ENCODE measurements at regions not wholly inside any gene's neighbourhood (a gene's known extent, or its start where the extent isn't known, plus 50 kb on each side); places are given as distances from the start of the nearest gene placed in this dataset.

- no peak for TF ChIP-seq CTCF (IDR thresholded peaks at IDR 0.05; ENCODE audit: low read depth, low read length, missing input control)
- no peak for TF ChIP-seq FOXA1 (IDR thresholded peaks at IDR 0.05)
- TF ChIP-seq FOXA2 (IDR thresholded peaks at IDR 0.05): no peak
- no peak for TF ChIP-seq JUND (IDR thresholded peaks at IDR 0.05)
- TF ChIP-seq ZBTB33 (IDR thresholded peaks at IDR 0.05): no peak
- TF ChIP-seq EGR1 (IDR thresholded peaks at IDR 0.05; ENCODE audit: low read depth in 2 of 2): no peak
- Histone ChIP-seq H3K9ac (ENCODE audit: low read depth in 1 of 2, low read length in 2 of 2) (no peak overlapping the region), H3K4me1 (ENCODE audit: control insufficient read depth in 4 of 4, insufficient read depth in 4 of 4, low read length in 3 of 4) (no peaks in the 10 kb centered on the region), H3K9me3 (ENCODE audit: control insufficient read depth in 4 of 4, low read length in 3 of 4) (no peaks in the 10 kb centered on the region), H3K4me3 (ENCODE audit: low read depth in 1 of 3, low read length in 3 of 3) (no peak overlapping the region), H3K27ac (ENCODE audit: low read depth in 1 of 2, low read length in 2 of 2) (no peak overlapping the region), H3K27me3 (ENCODE audit: control insufficient read depth in 4 of 4, insufficient read depth in 4 of 4, low read length in 3 of 4) (no peaks in the 10 kb centered on the region), H3K36me3 (ENCODE audit: control insufficient read depth in 4 of 4, insufficient read depth in 3 of 4, low read depth in 1 of 4, low read length in 3 of 4) (no peaks in the 10 kb centered on the region)
- 44% methylated on average over 10 of the region's 10 CpGs for WGBS
- no peak for DNase-seq (ENCODE audit: low spot score)
Measured at GRCh38 chrX:139224953-139225665, 305.4 kb upstream of the F9 start.

- H3K4me3 ChIP-seq (ENCODE audit: low read depth in 1 of 3, low read length in 3 of 3): no peak overlapping the region
- no peaks in the 10 kb centered on the region for H3K9me3 ChIP-seq (ENCODE audit: control insufficient read depth in 4 of 4, low read length in 3 of 4)
- H3K36me3 ChIP-seq (ENCODE audit: control insufficient read depth in 4 of 4, insufficient read depth in 3 of 4, low read depth in 1 of 4, low read length in 3 of 4): no peaks in the 10 kb centered on the region
- 94% methylated on average over 9 of the region's 9 CpGs for whole genome bisulfite sequencing
- TF ChIP-seq TAF1 (conservative IDR thresholded peaks at IDR 0.05): no peak
- TF ChIP-seq NR2F2 (IDR thresholded peaks at IDR 0.05): no peak
- TF ChIP-seq FOXA2 (IDR thresholded peaks at IDR 0.05): no peak
- TF ChIP-seq REST (IDR thresholded peaks at IDR 0.05): no peak
- no peak for TF ChIP-seq HNF4G (IDR thresholded peaks at IDR 0.05)
- no peak for TF ChIP-seq CTCF (IDR thresholded peaks at IDR 0.05; ENCODE audit: low read depth, low read length, missing input control)
- no peak overlapping the region for H3K27ac ChIP-seq (ENCODE audit: low read depth in 1 of 2, low read length in 2 of 2)
- no peaks in the 10 kb centered on the region for H3K4me1 ChIP-seq (ENCODE audit: control insufficient read depth in 4 of 4, insufficient read depth in 4 of 4, low read length in 3 of 4)
- H3K9ac ChIP-seq (ENCODE audit: low read depth in 1 of 2, low read length in 2 of 2): no peak overlapping the region
- peaks cover 0 to 3% (median 0%) of the 10 kb centered on the region in 4 donors for H3K27me3 ChIP-seq (ENCODE audit: control insufficient read depth in 4 of 4, insufficient read depth in 4 of 4, low read length in 3 of 4)
- DNase-seq (ENCODE audit: low spot score): no peak
Measured at GRCh38 chrX:139222511-139223200, 307.9 kb upstream of the F9 start.
